Hepatocyte (in vitro differentiated cells): ENCODE measurements at regions not wholly inside any gene's neighbourhood (a gene's known extent, or its start where the extent isn't known, plus 50 kb on each side); places are given as distances from the start of the nearest gene placed in this dataset.

Experiments used
- CTCF ChIP-seq: fragments of 200-600 bp; sonication (generic); IDR thresholded peaks from 2 replicates; pipeline ENCODE4 v1.5.1; 2016; ENCODE audit warnings: antibody characterized with exemption, mild to moderate bottlenecking; ENCODE audit not compliant: poor library complexity
- EZH2 ChIP-seq: fragments of 200-600 bp; sonication (generic); IDR thresholded peaks from 2 replicates; pipeline ENCODE4 v1.6.1; 2016; ENCODE audit warnings: antibody characterized with exemption, mild to moderate bottlenecking, borderline replicate concordance
- EZH2phosphoT487 ChIP-seq: fragments of 200-600 bp; sonication (generic); IDR thresholded peaks from one replicate; pipeline ENCODE4 v1.6.1; 2018; ENCODE audit warnings: antibody characterized with exemption, mild to moderate bottlenecking, low read depth, moderate library complexity; ENCODE audit not compliant: unreplicated experiment, severe bottlenecking

GRCh38 chr7:86149024-86149665 lies 494.6 kb upstream of the GRM3 start:
- TF ChIP-seq CTCF (no peak), EZH2phosphoT487 (no peak), EZH2 (no peak)
